HepG2 (cell line): ENCODE measurements at regions not wholly inside any gene's neighbourhood (a gene's known extent, or its start where the extent isn't known, plus 50 kb on each side); places are given as distances from the start of the nearest gene placed in this dataset.
A peak's percentile ranks its signal among the peaks of the same experiment; 100 is the strongest.

Experiments used
- ATAC-seq: fragments of 200-7000 bp; cut with Tn5 transposase; 3 replicates; pipeline ENCODE4 v1.9.1; 2020; ENCODE audit warnings: mild to moderate bottlenecking, moderate library complexity
- BruUV-seq: library from RNA; stranded (reverse); fragments of 400-500 nt; replicated peaks from 2 replicates; lab custom pipeline; 2021; lab: Mats Ljungman, UMichigan
- CTCF ChIA-PET: fragments of 300-600 bp; formaldehyde crosslinking; extraction: SDS; loops from one replicate; lab custom pipeline; 2021; ENCODE audit warnings: low total read pairs, inconsistent platforms, low intra/inter-chr PET ratio; lab: Yijun Ruan, JAX
- POLR2A ChIA-PET: fragments of 350-600 bp; sonication (Branson Sonifier 250); formaldehyde crosslinking; loops from one replicate; lab custom pipeline; 2020; ENCODE audit warnings: antibody characterized with exemption, inconsistent platforms; lab: Yijun Ruan, JAX
- DNase-seq: peaks from one replicate; pipeline ENCODE4 v3.0.0-alpha.2; 2015; ENCODE audit warnings: low spot score
- FAIRE-seq: peaks from 3 replicates; lab custom pipeline; 2011; peaks lifted over from hg19 to GRCh38; lab: Jason Lieb, UNC
- H2AFZ ChIP-seq: one replicate; pipeline ENCODE4 v1.6.1; 2011; ENCODE audit warnings: low read length, inconsistent platforms
- H3K27ac ChIP-seq: fragments of 300-600 bp; 3 replicates; pipeline ENCODE4 v1.8.0; 2011; ENCODE audit warnings: mixed run types, mild to moderate bottlenecking, mixed read lengths, low read length, inconsistent platforms; ENCODE audit not compliant: insufficient read depth; ENCODE audit errors: extremely low read length
- H3K27me3 ChIP-seq, 2 experiments: fragments of 200-600 bp in 1 of 2; 2 replicates in 1 of 2; 3 replicates in 1 of 2; pipeline versions ENCODE4 v1.6.0 to v1.8.0; 2011; ENCODE audit warnings: low read length in 2 of 2, mild to moderate bottlenecking in 2 of 2, moderate library complexity in 2 of 2, inconsistent platforms in 1 of 2; ENCODE audit not compliant: insufficient read depth in 2 of 2, control insufficient read depth in 1 of 2
- H3K36me3 ChIP-seq, 2 experiments: fragments of 200-600 bp in 1 of 2; replicated peaks in 1 of 2; 2 replicates in 1 of 2; 3 replicates in 1 of 2; pipeline versions ENCODE4 v1.5.1 to v1.8.0; 2011; ENCODE audit warnings: low read length in 2 of 2, inconsistent platforms in 1 of 2; ENCODE audit not compliant: insufficient read depth in 2 of 2, control insufficient read depth in 1 of 2
- H3K4me1 ChIP-seq: 2 replicates; pipeline ENCODE4 v1.5.1; 2012; ENCODE audit warnings: low read length, inconsistent platforms; ENCODE audit not compliant: insufficient read depth
- H3K4me2 ChIP-seq: 2 replicates; pipeline ENCODE4 v1.6.0; 2011; ENCODE audit warnings: low read depth, low read length, inconsistent platforms
- H3K4me3 ChIP-seq, 3 experiments: fragments of 200-600 bp in 1 of 3; sonication (generic), shearing (Covaris generic) in 1 of 3; replicated peaks in 1 of 3; 2 replicates each; pipeline ENCODE4 v1.5.1; 2011 to 2016; ENCODE audit warnings: low read length in 3 of 3, inconsistent platforms in 2 of 3, low read depth in 2 of 3, mild to moderate bottlenecking in 2 of 3, control low read depth in 1 of 3, mixed read lengths in 1 of 3; ENCODE audit not compliant: insufficient read depth in 1 of 3
- H3K79me2 ChIP-seq: one replicate; pipeline ENCODE4 v1.6.1; 2011; ENCODE audit warnings: low read length, inconsistent platforms; ENCODE audit not compliant: insufficient read depth
- H3K9ac ChIP-seq: 2 replicates; pipeline ENCODE4 v1.6.0; 2011; ENCODE audit warnings: mild to moderate bottlenecking, low read depth, low read length, inconsistent platforms; ENCODE audit not compliant: insufficient read depth
- H3K9me3 ChIP-seq: 2 replicates; pipeline ENCODE4 v1.5.1; 2012; ENCODE audit warnings: mild to moderate bottlenecking, low read length
- H4K20me1 ChIP-seq: 2 replicates; pipeline ENCODE4 v1.6.0; 2011; ENCODE audit warnings: inconsistent platforms, mild to moderate bottlenecking, low read length, moderate library complexity; ENCODE audit not compliant: insufficient read depth
- CCDC6 ChIP-seq: sonication (generic); formaldehyde crosslinking; IDR thresholded peaks from 2 replicates; pipeline ENCODE4 v1.8.1; 2022; ENCODE audit warnings: mild to moderate bottlenecking, missing genetic modification reagents, moderate library complexity
- FOXK2 ChIP-seq: fragments of 450-650 bp; IDR thresholded peaks from 2 replicates; pipeline ENCODE4 v1.6.1; 2016
- IKZF4 ChIP-seq: sonication (generic); formaldehyde crosslinking; IDR thresholded peaks from 2 replicates; pipeline ENCODE4 v1.5.1; 2020; ENCODE audit warnings: borderline replicate concordance, mild to moderate bottlenecking, low read depth, missing genetic modification reagents; ENCODE audit errors: not compliant biosample characterization
- KAT8 ChIP-seq: IDR thresholded peaks from 2 replicates; pipeline ENCODE4 v1.6.1; 2016; ENCODE audit warnings: missing genetic modification reagents, missing compliant biosample characterization
- LCORL ChIP-seq, 2 experiments: fragments of 450-650 bp in 1 of 2; sonication (generic) in 1 of 2; formaldehyde crosslinking in 1 of 2; IDR thresholded peaks; 2 replicates each; pipeline versions ENCODE4 v1.5.0 to v1.6.1; 2017 to 2020; ENCODE audit warnings: antibody characterized with exemption in 1 of 2, missing genetic modification reagents in 1 of 2
- MAFF ChIP-seq: IDR thresholded peaks from 2 replicates; pipeline ENCODE4 v1.6.1; 2011; ENCODE audit warnings: low read depth, low read length, improper control_type of control experiment
- MAFK ChIP-seq, 2 experiments: IDR thresholded peaks in 1 of 2; conservative IDR thresholded peaks in 1 of 2; 2 replicates each; pipeline ENCODE4 v1.6.1; 2011; ENCODE audit warnings: improper control_type of control experiment in 2 of 2, low read length in 2 of 2
- SYNCRIP ChIP-seq: fragments of 200-400 bp; formaldehyde crosslinking; IDR thresholded peaks from 2 replicates; pipeline ENCODE4 v1.6.1; 2018; ENCODE audit warnings: mild to moderate bottlenecking, low read depth, low read length; ENCODE audit not compliant: insufficient read depth
- ZFP62 ChIP-seq: sonication (generic); formaldehyde crosslinking; IDR thresholded peaks from 2 replicates; pipeline ENCODE4 v1.4.0; 2020; ENCODE audit warnings: missing genetic modification reagents
- ZNF143 ChIP-seq: sonication (generic); formaldehyde crosslinking; IDR thresholded peaks from 2 replicates; pipeline ENCODE4 v1.4.0; 2020; ENCODE audit warnings: missing genetic modification reagents
- ZNF160 ChIP-seq: sonication (generic); formaldehyde crosslinking; IDR thresholded peaks from 2 replicates; pipeline ENCODE4 v1.8.0; 2022; ENCODE audit warnings: mild to moderate bottlenecking, inconsistent platforms, missing genetic modification reagents
- ZNF468 ChIP-seq: sonication (generic); formaldehyde crosslinking; IDR thresholded peaks from 2 replicates; pipeline ENCODE4 v1.8.0; 2022; ENCODE audit warnings: mild to moderate bottlenecking, moderate library complexity, missing genetic modification reagents
- WGBS: methylation state at CpG from one replicate; pipeline ENCODE4 v1.1.6; 2017; ENCODE audit warnings: low lambda C conversion rate; 5-methylcytosine and 5-hydroxymethylcytosine counted together
- in situ Hi-C: cut with HindIII; loops from 2 replicates; pipeline ENCODE4 v1.10.0; 2017; ENCODE audit warnings: low pct_unique_long_range_greater_than_20kb; ENCODE audit not compliant: extremely low pct_ligation_motif_present
- intact Hi-C: fragments of 100-400 bp; cut with micrococcal nuclease; formaldehyde crosslinking; loops from one replicate; pipeline ENCODE4 v1.10.0; 2022; ENCODE audit not compliant: unreplicated experiment
- TF ChIP-seq, protein P1 (sequence below): sonication (generic); formaldehyde crosslinking; IDR thresholded peaks from 2 replicates; pipeline ENCODE4 v1.4.0; 2020; ENCODE audit warnings: low read depth, mild to moderate bottlenecking, missing genetic modification reagents

DNA sequence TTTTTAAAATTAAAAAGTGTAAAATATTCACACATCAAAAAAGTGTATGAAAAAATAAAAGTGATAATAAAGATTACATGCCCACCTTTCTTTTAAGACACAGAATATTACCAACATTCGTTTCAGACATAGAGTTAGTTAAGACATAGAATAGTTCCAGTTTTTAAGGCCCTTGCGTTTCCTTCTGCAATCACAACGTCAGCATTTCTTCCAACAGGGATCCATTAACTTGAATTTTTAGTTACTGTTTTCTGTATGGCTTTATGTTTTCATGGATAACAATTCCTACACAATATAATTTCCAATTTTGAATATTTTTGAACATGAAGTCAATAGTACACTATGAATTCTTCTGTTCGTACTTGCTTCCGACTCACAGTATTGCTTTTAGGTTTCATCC is 170.8 kb upstream of the C11orf87 start:
- no peak overlapping the region for H3K27ac ChIP-seq
- H3K4me3 ChIP-seq, result no peak overlapping the region
- no peaks in the 10 kb centered on the region for H3K4me1 ChIP-seq
- ChIA-PET CTCF (no interaction called here), POLR2A (no interaction called here)
- intact Hi-C loops, result no loop called here
- no peaks in the 10 kb centered on the region for H4K20me1 ChIP-seq
- ATAC-seq (no peak), FAIRE-seq (no peak), DNase-seq (no peak)
- no peak overlapping the region for H3K4me2 ChIP-seq
- no peaks in the 10 kb centered on the region for H3K9me3 ChIP-seq
- H3K79me2 ChIP-seq, result no peaks in the 10 kb centered on the region
- no TSS peak for BruUV-seq
- H2AFZ ChIP-seq, result no peak overlapping the region
- TF ChIP-seq MAFF (peak; percentile 60), ZFP62 (CRISPR knock-in tag) (no peak), SYNCRIP (no peak), ZNF143 (CRISPR knock-in tag) (no peak), CCDC6 (no peak), MAFK (conservative IDR thresholded peaks at IDR 0.05 in 1 of 2, IDR thresholded peaks at IDR 0.05 in 1 of 2; ENCODE audit: low read length in 2 of 2) (peak in 1 of 2 experiments; percentile 64; a peak in 3 of 4 replicates), ZNF468 (CRISPR knock-in tag) (no peak)
- in situ Hi-C loops, result no loop called here
- 23% methylated on average over 5 of the region's 5 CpGs for WGBS
- no peaks in the 10 kb centered on the region for H3K36me3 ChIP-seq
- H3K27me3 ChIP-seq, result no peaks in the 10 kb centered on the region
- no peak overlapping the region for H3K9ac ChIP-seq

DNA sequence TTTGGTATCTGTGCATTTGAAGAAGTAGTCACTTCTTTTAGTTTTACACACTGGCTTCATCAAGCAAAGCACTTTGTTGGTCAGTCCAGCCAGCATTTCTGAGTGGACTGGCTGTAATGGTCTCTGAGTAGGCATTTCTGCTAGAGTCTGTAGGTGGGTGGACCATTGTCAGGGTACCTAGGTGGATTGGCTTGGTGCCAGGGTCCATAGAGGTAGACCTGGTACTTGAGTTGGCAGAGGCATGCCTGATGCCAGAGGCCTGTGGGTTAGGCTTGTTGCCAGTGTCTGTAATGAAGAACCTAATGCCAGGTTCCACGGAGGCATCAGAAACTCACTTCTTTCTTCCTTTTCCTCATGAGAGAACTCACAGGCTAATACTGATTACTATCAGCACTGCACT is 157.9 kb upstream of the C11orf87 start:
- no peaks in the 10 kb centered on the region for H3K79me2 ChIP-seq
- no peak overlapping the region for H3K9ac ChIP-seq
- FAIRE-seq, result no peak
- DNase-seq, result no peak
- H4K20me1 ChIP-seq, result no peaks in the 10 kb centered on the region
- H3K4me3 ChIP-seq, result no peak overlapping the region
- no peaks in the 10 kb centered on the region for H3K27me3 ChIP-seq
- BruUV-seq, result no TSS peak
- no peaks in the 10 kb centered on the region for H3K4me1 ChIP-seq
- no peak overlapping the region for H3K4me2 ChIP-seq
- no CpG with 5 or more reads among the region's 1 CpG for WGBS
- ChIA-PET POLR2A (no interaction called here), CTCF (no interaction called here)
- H2AFZ ChIP-seq, result no peak overlapping the region
- in situ Hi-C loops, result no loop called here
- no peak for ATAC-seq
- intact Hi-C loops, result no loop called here
- H3K9me3 ChIP-seq, result peaks cover 26% of the 10 kb centered on the region
- no peaks in the 10 kb centered on the region for H3K36me3 ChIP-seq
- H3K27ac ChIP-seq, result no peak overlapping the region
- TF ChIP-seq ZNF160 (no peak), FOXK2 (no peak), LCORL (IDR thresholded peaks at IDR 0.05) (no peak), LCORL (CRISPR knock-in tag; IDR thresholded peaks at IDR 0.05) (no peak), IKZF4 (CRISPR knock-in tag) (no peak), KAT8 (CRISPR knock-in tag) (no peak)
- TF ChIP-seq, protein P1, sequence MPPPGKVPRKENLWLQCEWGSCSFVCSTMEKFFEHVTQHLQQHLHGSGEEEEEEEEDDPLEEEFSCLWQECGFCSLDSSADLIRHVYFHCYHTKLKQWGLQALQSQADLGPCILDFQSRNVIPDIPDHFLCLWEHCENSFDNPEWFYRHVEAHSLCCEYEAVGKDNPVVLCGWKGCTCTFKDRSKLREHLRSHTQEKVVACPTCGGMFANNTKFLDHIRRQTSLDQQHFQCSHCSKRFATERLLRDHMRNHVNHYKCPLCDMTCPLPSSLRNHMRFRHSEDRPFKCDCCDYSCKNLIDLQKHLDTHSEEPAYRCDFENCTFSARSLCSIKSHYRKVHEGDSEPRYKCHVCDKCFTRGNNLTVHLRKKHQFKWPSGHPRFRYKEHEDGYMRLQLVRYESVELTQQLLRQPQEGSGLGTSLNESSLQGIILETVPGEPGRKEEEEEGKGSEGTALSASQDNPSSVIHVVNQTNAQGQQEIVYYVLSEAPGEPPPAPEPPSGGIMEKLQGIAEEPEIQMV, result no peak
